Limb (tissue), 2 donors: ENCODE measurements at regions not wholly inside any gene's neighbourhood (a gene's known extent, or its start where the extent isn't known, plus 50 kb on each side); places are given as distances from the start of the nearest gene placed in this dataset.
"Not testable (repeated sequence)": the region's sequence is repeated elsewhere in the genome, so short reads cannot be mapped to it uniquely, and the experiment has no call there.

ENCODE experiments used
- DNase-seq, 2 donors: peaks; one replicate each; pipeline ENCODE4 v3.0.0-alpha.2; 2016; ENCODE audit errors: extremely low spot score in 2 of 2

DNA sequence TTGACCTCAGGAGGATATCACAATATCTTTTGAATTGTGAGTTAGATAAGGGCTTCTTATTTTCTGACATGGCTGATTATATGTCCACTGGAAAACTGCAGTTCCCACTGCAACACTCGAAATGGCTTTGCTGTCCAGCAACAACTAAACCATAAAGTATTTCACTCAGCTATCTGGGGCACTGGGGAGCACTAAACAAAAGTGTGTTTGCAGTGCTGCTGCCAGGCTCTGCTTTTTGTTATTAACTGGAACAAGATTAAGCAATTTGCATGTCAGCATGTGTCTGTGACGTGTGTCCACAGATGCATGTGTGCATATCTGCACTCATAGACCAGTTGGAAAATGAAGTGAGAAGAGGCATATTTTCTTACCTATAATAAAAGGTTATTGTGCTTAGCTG lies 107.8 kb upstream of the CCN2 start:
- DNase-seq: no peak

DNA sequence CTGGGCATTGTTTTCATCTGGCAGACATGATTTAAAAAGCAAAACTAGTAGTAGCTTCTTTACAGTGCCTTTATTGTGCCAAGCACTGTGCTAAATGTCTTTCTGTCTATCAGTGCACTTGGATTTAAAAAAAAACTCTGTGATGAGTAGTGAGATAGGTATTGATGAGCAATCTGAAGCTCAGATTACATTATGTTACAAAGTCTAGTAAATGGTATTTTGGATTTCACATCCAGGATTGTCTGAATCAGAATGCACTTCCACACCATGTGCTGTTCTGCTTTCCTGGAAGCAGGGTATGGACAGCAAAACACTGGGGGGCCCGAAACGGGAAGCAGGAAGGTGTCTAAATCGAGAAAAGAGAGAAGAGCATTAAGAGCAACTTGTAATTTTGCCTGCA lies 103.4 kb upstream of the CCN2 start:
- DNase-seq: no peak

DNA sequence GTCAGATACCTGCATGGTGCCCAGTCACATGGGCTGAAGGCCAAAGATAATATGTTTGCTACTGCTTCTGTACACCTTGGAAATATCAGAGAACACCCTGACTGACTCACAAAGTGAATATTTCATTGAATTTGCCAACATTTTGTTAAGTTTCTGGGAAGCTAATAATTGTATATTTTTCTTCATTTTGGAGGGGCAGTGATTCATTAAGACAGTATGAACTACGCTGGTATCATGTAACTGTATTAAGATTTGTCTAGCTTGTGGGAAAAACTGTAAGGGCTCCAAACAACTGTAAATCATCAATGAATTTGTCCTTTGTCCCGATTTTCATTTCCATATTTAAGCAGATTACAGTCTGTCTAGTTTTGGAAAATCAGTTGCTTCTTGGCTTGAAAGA lies 102.3 kb upstream of the CCN2 start:
- DNase-seq: no peak

DNA sequence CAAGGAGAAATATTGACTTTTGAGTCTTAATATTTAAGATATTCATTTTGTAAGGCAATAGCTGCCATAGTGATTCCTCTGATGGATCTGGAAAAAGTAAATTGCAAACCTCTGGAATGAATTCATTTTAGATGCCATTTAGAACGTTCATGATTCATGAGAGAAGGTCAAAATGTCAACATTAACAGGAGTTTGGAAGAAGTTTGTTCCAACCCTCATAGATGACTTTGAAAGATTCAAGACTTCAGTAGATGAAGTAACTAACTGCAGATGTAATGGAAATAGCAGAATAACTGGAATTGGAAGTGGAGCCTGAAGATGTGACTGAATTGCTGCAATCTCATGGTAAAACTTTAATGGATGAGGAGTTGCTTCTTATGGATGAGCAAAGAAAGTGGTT lies 100.9 kb upstream of the CCN2 start:
- DNase-seq: no peak

DNA sequence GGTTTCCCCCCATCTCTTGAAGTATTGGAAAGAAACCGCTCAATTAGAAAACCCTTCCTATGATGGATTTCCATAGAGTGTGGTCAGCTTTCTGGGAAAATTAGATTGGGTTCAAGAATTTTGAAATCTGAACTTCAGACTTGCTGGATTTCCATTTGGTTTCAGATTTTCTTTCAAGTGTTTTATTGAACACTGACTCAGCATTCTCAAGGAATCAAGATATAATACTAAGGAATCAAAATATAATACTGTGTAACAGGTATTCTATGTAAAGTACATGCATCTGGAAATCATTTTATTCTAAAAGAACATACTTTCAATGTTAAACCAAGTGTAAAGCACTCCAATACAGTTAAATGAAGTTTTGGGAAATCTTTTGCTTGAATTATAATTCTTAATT lies 94.7 kb upstream of the CCN2 start:
- no peak for DNase-seq

DNA sequence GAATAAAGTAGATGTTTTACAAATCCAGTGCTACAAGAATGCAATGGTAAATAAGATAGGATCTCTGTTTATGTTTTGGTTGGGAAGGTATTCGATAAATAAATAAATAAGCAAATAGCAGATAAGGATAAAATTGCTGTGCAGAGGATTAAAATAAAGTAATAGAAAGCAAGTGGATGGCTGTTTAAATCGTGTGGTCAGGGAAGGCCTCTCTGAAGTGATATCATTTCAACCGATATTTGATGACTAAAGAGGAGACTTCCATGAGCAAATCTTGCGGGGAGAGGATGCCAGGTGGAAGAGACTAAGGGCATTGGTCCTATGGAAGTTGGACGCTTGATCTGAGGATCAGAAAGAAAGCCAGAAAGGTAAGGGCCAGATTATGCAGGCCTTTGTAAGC lies 92.0 kb upstream of the CCN2 start:
- no peak for DNase-seq

DNA sequence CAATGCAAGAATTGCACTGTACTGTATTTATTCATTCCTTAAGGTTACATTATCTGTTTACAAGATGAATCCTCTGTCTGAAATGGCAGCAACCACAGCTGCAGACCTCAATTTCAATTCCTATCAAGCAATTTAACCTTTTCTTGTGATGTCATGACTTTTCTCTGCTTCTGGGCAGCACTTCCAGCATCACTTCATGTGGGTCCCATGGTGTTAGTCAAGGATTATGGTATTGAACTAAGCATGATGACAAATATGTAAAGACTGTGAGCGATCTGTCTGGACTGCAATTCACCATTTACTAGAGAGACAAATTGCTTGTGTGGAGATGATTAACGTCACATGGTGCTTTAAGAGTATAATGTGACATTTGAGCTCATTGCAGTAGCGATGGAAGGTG lies 90.5 kb upstream of the CCN2 start:
- DNase-seq: no peak

DNA sequence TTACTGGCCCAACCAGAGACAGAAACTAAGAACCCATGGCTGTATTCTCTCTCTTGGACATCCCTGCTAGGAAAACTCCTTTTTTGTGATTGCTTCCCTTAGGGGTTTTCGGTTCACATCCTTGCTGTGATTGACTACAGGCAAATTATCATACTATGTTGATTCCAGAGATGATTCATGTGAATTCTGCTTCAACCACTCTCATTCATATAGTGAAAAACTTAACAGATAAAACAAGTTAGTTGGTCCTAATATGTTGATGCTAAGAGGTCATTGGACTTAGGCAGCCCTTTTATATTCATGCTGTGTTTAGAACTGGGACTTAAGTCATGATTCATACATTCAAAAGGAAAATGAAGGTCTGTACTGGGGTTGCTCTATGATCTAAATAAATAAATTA lies 76.9 kb upstream of the CCN2 start:
- no peak for DNase-seq

DNA sequence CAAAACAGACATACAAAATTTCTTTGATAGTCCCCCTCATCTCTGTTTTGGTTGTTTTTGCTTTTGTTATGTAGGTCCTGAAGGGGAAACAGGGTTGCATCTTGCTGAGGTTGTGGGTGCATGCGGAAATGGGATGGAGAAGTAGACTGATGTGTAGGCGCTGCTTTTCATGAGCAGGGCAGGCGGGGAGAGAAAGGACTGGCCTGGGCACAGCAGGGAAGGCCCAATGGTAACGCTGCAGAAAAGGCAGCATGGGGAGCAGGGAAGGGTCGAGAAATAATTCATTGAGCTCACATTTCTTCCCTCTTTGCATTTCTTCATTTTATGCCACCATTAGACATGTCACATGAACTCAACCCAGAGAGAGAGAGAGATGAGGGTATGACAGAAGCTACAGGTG lies 74.3 kb upstream of the CCN2 start:
- no peak for DNase-seq

DNA sequence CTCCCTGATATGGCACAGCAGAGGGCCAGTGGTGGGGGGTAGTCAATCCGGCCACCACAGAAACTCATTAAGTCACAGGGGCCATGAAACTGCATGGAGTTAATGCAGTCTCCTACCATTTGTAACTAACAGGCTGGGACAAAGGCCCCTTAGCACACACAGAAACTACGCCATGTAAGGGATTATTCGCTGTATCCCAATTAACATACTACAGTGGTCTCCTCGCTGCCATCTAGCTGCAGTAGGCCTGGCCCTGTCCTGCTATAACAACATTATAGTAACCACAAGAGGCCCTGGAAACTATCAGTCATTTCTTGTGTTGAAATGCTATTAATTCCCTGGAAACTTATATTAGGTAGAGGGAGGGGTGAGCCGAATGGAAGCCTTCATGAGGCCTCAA lies 72.3 kb upstream of the CCN2 start:
- no peak for DNase-seq

DNA sequence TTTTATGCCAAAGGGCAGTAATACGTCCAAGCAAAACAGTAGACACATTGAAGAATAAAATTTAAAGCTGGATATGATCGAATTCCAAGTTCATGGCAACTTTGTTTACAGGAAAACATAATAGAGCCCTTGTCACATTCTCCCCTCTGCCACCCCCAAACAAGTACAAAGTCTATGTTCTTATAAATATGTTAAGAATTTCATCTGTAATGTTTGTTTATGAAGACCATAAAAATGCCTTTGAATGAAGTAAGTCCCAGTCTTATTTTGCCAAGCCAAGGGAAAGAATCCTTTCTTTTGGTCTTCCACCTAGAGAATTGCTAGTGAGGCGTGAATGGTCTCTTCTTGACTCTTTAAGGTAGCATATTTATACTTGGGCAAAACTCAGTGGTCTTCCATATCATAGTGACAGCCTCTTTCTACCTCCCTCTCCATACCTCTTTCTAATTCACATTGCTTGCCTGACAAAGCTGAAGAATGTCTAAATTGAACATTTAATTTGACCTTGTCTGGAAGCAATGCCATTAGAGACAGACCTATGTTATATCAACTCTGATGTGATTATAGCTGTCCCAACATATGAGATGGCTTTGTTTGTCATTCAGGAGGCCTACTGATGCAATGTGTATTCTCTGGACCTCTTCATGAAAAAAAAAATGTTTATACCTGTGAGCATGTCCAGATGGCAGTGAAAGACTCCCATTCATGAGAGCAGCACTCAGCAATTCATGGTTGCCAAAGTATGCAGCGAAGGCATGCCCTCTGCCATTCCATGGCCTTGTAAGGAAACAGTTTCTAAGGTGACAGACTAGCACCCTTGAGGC lies 70.6 kb upstream of the CCN2 start:
- no peak for DNase-seq

DNA sequence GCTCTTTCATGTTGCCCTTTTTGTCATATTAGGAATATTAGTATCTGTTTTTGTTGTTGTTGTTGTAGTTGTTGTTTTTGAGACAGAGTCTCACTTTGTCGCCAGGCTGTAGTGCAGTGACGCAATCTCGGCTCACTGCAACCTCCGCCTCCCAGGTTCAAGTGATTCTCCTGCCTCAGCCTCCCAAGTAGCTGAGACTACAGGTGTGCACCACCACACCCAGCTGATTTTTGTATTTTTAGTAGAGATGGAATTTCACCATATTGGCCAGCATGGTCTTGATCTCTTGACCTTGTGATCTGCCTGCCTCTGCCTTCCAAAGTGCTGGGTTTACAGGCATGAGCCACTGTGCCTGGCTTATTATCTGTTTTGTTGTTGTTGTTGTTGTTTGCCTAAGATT lies 69.7 kb upstream of the CCN2 start:
- not testable (repeated sequence) for DNase-seq

DNA sequence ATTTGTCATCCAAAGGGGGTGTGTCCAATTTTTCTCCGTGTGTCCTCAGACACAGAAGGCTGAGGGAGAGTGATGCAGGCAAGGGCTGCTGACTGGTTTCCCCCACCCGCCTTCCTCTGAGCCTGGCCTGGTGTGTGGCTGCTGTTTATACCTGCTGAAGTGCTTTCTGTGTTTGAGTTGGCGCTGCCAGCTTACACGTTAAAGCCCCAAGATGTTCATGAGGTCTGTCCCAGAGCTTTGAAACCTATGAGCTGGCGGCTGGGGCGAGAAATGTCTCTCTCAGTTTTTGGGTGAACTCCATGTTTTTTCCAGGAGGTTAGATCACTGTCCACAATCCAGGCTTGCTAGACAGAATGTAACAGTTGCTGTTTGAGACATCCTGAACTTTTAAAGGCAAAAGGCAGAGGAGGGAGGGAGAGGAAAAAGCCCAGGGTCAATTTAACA lies 69.0 kb upstream of the CCN2 start:
- peak; percentile 41 to 44 for DNase-seq

DNA sequence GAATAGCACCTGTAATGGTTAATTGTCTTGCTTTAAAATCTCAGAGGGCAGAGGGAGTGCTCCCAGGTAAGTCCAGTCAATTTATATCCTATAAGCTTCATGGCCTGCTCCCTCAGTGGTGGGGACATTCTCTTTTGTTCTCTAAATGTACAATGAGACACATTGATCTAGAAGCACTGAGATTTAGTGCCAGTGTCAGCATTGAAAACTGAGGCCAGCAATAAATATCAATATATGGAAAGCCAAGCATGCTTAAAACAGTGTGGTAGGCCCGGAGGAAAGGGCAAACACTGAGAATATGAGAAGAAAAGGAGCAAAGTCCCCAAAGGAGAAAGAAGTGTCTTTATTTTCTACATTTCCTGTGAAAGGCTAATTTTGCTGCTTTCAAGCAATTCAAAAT lies 68.4 kb upstream of the CCN2 start:
- DNase-seq: no peak

DNA sequence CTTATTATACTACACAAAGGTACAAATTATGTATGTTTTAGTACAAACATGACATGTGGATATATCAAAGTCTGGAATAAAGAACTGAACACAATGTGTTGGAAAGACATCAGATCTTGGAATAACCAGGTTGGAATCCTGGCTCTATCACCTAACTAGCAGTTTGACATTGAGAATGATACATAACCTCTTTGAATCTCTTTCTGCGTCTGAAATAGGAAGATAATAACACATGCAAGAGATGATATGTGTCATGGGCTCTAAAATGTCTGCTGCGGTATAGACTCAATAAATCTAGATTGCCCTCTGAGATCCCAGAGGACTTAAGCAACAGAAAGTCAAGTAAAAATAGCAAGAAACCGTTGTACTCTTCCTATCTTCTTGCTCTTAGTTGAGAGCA lies 66.8 kb upstream of the CCN2 start:
- DNase-seq: no peak

DNA sequence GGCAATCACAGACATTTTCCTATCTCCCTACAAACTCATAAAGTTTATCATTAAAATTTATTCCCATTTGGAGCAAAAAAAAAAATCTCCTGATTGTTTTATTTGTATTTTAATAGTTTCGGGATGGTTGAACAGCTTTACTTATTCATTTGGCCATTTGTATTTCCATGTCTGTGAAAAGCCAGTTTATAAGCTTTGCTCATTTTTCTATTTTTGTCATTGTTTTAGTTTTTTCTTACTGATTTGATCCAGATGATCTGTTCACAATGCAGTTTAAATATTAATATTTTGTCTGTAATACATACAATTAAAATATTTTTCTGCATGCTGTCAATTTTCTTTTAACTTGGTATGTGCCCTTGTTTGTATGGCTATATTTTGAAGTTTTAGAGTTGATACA lies 65.2 kb upstream of the CCN2 start:
- DNase-seq: no peak

DNA sequence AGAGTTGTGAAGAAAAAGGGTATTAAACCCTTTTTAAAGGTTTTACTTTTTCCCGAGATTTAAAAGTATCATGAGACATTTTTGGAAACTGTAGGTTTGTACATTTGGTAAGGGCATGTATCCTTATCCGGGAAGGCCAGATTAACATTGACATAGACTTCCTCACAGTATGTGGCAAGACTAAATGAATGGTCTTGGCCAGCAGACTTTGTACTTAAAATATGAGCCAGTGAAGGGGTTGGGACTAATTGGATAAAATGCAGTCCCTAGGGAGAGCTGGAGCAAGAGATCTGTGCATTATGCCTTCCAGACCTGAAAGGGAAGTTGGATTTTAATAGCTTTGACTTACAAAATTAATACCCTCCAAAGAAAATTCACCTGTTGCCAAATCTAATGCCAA lies 60.4 kb upstream of the CCN2 start:
- DNase-seq: no peak

DNA sequence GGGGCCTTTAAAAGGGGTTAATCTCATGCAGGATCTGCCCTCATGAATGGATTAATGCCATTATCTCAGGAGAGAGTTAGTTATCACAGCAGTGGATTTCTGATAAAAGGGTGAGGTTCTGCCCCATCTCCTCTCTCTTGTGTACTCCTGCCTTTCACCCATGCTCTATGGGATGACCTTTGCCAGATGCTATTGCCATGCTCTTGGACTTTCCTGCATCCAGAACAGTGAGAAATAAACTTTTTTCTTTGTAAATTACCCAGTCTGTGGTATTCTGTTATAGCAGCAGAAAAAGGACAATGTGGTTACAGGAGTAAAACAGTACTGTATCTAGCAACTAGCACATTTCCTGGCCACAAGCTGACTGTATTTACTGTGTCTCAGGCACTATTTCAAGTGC lies 58.0 kb upstream of the CCN2 start:
- no peak for DNase-seq

DNA sequence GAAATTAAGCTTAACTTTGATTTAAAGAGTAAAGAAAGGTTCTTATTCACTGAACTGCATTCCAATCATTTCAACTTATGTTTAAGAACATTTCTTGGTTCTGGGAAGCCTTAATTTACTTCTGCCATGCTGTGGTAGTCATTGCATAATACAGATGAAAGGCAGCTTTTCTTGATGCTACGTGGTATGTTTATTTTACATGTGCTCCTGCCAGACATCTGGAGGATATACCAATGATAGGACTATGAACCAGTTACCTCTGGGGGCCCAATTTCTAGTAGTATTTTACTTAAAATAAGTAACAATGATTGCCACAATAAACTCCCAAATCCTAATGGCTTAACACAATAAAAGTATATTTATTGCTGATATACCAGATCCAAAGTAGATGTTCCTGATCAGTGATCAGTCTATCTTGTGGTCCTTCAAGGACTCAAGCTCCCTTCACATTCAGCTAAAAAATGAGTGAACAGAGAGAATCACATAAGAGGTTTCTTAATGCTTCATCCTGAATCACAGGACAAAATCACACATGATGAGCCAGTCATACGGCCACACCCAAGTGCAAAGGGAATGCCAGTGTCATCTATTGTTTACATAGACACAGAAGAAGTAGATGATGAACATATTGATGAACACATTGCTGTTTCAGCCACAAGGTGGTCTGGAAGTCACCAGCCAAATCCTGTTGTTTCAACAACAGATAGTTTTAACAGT lies 56.5 kb upstream of the CCN2 start:
- DNase-seq: no peak

DNA sequence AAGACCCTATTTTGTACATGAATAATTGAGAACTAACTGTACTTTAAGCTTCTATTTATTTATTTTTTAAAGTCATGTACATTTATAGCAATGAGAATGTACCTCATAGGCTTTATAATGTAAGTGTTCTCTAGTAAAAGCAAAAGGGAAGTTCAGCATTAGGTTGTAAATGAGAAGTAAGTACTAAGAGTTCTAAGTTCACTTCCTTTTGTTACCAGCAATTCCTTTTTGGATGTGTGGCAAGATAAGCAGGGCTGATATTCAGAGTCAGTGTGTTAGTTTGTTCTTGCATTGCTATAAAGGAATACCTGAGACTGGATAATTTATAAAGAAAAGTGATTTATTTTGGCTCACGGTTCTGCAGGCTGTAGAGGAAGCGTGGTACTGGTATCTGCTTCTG lies 54.0 kb upstream of the CCN2 start:
- DNase-seq: no peak

DNA sequence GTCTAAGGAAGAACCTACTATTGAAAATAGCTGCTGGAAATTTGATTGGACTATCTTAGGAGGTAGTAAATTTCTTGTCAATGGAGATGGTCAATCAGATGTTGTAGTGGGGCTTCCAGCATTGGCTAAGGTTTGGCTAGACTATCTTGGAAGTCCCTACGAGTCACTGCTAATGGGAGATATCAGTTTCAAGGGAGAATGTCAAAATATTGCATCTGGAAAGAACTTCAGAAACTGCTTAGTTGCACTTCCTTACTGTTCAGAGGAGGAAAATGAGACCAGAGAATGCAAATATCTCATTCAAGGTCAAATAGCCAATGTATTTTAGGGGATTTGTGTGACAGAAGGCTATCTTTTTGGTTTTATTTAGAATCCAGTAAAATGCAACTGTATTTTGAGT lies 53.5 kb upstream of the CCN2 start:
- no peak for DNase-seq

DNA sequence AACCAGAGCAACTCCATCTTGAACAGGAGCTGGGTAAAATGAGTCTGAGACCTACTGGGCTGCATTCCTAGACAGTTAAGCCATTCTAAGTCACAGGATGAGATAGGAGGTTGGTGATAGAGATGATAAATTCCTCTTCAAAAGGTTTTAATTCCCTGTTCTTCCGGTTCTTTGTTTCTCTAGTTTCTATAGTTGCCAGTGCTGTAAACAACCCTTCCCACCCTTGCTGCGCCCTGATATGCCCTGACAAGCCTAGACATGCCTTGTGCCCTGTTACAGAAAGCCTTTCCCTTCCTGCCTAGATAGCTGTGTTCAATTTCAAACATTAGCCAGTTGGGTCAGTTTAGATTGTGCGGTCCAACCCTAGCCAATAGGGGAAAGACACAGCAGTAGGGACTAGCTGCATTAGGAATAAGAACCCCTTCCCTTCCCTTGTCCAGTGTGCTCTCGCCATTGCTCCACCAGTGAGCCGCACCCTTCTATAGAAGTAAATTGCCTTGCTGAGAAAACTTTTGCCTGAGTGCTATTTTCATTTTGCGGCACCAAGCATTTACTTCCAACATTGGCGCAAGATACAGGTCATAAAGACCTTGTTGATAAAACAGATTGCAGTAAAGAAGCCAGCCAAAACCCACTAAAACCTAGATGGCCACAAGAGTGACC lies 52.5 kb upstream of the CCN2 start:
- DNase-seq: no peak
